ENCODE measurements at regions not wholly inside any gene's neighbourhood (a gene's known extent, or its start where the extent isn't known, plus 50 kb on each side); places are given as distances from the start of the nearest gene placed in this dataset.
"Not testable (repeated sequence)": the region's sequence is repeated elsewhere in the genome, so short reads cannot be mapped to it uniquely, and the experiment has no call there.

DNA sequence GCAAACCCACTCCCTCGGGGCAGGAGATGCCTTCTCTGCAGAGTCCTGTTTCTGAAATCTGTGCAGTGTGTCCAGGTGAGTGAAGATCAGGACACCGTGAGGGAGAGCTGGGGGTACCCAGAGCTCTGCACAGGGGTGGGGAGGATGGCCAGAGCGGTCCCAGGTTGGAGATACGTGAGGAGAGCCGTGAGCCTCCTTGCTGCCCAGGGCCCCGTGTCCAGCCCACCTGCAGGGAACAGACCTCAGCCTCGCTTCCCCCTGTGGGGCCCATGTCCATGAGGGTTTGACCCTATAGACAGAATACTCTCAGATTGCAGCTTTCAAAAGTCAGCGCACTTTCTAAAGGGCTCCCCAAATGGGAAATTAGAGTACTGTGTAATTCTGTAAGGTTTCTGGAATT lies 66.5 kb upstream of the EN2 start:
- DNase-seq (ENCODE audit: low read depth, low spot score) = no peak

DNA sequence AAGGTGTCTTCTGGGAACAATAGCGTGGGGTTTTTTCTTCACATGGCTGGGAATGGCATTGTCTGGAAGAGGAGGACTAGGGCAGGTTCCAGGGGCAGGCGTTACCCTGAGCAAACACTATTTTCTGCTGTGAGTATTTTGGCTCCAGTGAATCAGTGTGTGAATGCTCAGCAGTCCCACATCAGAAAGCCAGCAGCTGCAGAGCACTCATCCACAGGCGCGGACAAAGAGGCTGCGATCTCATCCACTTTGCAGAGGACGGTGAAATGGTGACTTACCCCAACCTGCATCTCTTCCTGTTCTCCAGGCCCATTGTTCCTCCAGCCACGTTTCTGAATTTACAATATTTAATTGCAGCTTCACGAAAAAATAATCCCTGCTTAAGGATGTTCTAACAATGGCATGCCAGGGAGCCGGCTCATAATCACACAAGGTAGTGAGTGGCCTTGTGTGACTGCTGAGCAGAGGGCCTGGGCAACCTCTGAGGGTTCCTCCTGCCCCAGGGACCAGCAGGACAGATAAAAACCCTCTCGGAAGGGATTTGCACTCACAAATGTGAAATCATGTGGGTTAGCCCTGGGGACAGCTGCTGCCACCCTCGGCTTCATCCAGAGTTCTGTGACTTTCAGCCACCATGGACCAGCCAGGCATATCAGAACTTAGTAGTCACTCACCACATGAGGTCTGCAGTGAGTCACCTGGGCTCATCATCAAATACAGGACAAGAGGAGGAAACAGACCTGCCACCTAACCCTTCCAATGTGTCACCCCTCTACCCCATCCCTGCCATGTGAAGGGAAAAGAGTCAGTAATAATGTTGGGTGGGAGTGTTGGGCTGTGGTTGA lies 65.0 kb upstream of the EN2 start:
- in situ Hi-C loops (cut with HindIII; ENCODE audit: low sequenced_read_pairs) = no loop called here
- TF ChIP-seq, protein P1, sequence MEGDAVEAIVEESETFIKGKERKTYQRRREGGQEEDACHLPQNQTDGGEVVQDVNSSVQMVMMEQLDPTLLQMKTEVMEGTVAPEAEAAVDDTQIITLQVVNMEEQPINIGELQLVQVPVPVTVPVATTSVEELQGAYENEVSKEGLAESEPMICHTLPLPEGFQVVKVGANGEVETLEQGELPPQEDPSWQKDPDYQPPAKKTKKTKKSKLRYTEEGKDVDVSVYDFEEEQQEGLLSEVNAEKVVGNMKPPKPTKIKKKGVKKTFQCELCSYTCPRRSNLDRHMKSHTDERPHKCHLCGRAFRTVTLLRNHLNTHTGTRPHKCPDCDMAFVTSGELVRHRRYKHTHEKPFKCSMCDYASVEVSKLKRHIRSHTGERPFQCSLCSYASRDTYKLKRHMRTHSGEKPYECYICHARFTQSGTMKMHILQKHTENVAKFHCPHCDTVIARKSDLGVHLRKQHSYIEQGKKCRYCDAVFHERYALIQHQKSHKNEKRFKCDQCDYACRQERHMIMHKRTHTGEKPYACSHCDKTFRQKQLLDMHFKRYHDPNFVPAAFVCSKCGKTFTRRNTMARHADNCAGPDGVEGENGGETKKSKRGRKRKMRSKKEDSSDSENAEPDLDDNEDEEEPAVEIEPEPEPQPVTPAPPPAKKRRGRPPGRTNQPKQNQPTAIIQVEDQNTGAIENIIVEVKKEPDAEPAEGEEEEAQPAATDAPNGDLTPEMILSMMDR (IDR thresholded peaks at IDR 0.05; ENCODE audit: low read depth, low read length) = no peak

More for the DNA sequence above, 66.5 kb upstream of the EN2 start:
- TF ChIP-seq, protein P1 (IDR thresholded peaks at IDR 0.05; ENCODE audit: low read depth, low read length) = no peak
- H3K4me3 ChIP-seq (ENCODE audit: low read depth, low read length) = no peak overlapping the region
- in situ Hi-C loops (cut with HindIII; ENCODE audit: low sequenced_read_pairs) = no loop called here

DNA sequence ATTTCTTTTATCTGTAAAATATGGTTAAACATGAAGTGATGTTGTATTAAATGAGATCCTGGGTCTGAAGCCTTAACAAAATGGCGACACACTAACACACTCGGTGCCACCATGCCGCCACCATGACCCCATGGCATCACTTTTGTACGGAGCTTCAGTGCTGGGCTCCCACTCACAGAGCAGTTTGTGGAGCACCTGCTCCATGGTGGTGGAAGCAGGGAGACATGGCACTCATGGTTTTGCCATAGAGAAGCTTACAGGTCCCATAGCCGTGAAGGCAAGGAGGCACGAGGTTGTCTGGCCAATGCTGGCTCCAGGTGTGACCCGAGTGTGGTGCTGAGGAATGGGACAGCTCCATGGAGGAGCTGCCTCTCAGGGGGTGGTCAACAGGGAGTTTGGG lies 63.5 kb upstream of the EN2 start:
- no peak for DNase-seq (ENCODE audit: low read depth, low spot score)
- no peak overlapping the region for H3K4me3 ChIP-seq (ENCODE audit: low read depth, low read length)
- in situ Hi-C loops (cut with HindIII; ENCODE audit: low sequenced_read_pairs) = no loop called here
- TF ChIP-seq, protein P1 (IDR thresholded peaks at IDR 0.05; ENCODE audit: low read depth, low read length) = no peak

More for the DNA sequence above, 65.0 kb upstream of the EN2 start:
- no peak overlapping the region for H3K4me3 ChIP-seq (ENCODE audit: low read depth, low read length)
- DNase-seq (ENCODE audit: low read depth, low spot score) = no peak

DNA sequence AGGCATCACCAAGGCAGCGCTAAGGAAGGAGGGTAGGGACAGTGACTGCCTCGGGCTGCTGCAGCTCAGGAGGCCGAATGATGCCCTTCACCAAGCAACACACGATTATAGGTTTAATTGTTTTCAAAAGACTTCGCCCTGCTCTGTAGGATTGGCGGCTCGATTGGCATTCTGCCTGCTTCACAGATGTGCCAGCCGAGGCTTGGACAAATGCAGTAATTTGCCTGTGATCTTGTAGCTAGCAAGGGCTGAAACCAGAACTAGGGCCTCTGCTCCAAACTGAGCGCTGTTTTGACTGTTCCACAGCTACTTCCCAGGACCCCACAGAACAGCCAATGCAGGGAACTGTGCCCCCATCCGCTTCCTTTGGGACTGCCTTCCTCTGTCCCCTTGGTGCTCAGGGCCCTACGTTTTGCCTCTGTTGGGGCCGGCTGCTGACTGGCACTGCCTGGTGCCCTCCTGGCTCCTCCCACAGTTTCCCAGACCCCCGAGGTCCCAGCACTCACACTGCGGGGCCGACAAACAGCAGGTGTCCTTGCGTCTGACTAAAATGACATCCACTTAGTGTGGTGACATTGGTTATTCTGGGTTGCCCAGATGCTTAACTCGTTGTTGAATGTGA lies 62.6 kb upstream of the EN2 start:
- no peak for DNase-seq (ENCODE audit: low read depth, low spot score)
- no peak overlapping the region for H3K4me3 ChIP-seq (ENCODE audit: low read depth, low read length)
- TF ChIP-seq, protein P1 (IDR thresholded peaks at IDR 0.05; ENCODE audit: low read depth, low read length) = no peak
- in situ Hi-C loops (cut with HindIII; ENCODE audit: low sequenced_read_pairs) = no loop called here

DNA sequence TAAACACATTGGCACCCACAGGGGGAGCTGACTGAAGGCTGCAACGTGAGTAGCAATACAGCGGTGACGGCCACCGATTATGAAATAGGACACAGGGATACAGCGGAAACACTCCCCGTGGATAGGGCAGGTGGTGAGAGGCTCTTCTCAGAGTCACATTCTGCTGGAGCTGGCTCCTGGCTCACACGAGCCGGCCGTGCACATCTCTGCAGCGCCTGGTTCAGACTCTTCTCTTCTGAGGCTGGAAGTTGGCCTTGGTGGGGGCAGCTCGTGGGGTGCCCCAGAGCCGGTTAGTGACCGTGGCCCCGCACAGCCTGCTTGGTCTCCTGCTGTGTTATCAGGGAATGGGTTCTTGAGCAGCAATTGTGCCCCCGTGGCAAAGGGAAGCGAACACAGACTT lies 61.3 kb upstream of the EN2 start:
- in situ Hi-C loops (cut with HindIII; ENCODE audit: low sequenced_read_pairs) = no loop called here
- DNase-seq (ENCODE audit: low read depth, low spot score) = no peak
- H3K4me3 ChIP-seq (ENCODE audit: low read depth, low read length) = no peak overlapping the region
- TF ChIP-seq, protein P1 (IDR thresholded peaks at IDR 0.05; ENCODE audit: low read depth, low read length) = no peak

DNA sequence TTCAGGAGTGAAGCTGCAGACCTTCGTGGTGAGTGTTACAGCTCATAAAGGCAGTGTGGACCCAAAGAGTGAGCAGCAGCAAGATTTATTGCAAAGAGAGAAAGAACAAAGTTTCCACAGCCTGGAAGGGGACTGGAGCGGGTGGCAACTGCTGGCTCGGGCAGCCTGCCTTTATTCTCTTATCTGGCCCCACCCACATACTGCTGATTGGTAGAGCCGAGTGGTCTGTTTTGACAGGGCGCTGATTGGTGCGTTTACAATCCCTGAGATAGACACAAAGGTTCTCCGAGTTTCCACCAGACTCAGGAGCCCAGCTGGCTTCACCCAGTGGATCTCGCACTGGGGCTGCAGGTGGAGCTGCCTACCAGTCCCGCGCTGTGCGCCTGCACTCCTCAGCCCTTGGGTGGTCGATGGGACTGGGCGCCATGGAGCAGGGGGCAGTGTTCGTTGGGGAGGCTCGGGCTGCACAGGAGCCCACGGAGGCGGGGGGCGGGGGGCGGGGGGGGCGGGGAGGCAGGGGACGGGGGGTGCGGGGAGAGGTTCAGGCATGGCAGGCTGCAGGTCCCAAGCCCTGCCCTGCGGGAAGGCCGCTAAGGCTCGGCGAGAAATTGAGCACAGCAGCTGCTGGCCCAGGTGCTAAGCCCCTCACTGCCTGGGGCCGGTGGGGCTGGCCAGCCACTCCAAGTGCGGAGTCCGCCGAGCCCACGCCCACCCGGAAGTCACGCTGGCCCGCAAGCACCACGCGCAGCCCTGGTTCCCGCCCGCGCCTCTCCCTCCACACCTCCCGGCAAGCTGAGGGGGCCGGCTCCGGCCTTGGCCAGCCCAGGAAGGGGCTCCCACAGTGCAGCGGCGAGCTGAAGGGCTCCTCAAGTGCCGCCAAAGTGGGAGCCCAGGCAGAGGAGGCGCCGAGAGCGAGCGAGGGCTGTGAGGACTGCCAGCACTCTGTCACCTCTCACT lies 59.9 kb upstream of the EN2 start:
- in situ Hi-C loops (cut with HindIII; ENCODE audit: low sequenced_read_pairs); H3K4me3 ChIP-seq (ENCODE audit: low read depth, low read length); DNase-seq (ENCODE audit: low read depth, low spot score): not testable (repeated sequence)

Measured in astrocyte of the spinal cord (primary cell).